Inflammatory macrophage treated with lipopolysaccharide for 1 hour (primary cell): ENCODE measurements at regions not wholly inside any gene's neighbourhood (a gene's known extent, or its start where the extent isn't known, plus 50 kb on each side); places are given as distances from the start of the nearest gene placed in this dataset.
"Not testable (repeated sequence)": the region's sequence is repeated elsewhere in the genome, so short reads cannot be mapped to it uniquely, and the experiment has no call there.

Experiments used
- DNase-seq, 2 donors: peaks; one replicate each; pipeline ENCODE4 v3.0.0-alpha.2; 2020 to 2022

- DNase-seq = no peak
Observed at GRCh38 chr11:44418456-44418830, 108.5 kb upstream of the ALX4 start.

DNA sequence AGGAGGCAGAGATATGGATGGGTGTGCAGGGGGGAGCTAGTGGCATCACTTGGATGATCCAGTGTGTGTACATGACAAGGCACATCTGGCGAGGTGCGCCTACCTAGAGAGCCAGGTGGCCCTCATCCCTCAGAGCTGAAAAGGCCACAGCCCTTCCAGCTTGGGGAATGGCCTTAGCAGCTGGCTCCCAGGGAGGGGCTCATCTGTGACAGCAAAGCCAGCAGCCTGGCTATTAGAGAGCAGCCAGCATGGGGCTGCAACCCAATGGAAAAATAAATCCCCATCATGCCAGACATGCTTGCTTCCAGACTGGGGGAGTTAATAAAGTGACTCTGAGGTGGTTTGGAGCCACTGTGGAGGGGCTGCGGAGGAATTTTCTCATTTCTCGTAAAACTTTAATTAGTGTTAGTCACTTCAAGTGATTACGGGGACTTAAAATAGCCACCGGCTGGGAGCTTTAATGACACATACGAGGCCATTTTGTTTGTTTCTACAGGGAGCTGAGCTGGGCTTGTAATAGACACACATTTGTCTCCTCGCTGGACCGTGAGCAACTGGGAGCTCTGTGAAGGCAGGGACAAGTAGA is 111.2 kb upstream of the ALX4 start:
- DNase-seq = no peak

- DNase-seq = no peak
Observed at GRCh38 chr11:44423289-44423688, 113.3 kb upstream of the ALX4 start.

DNA sequence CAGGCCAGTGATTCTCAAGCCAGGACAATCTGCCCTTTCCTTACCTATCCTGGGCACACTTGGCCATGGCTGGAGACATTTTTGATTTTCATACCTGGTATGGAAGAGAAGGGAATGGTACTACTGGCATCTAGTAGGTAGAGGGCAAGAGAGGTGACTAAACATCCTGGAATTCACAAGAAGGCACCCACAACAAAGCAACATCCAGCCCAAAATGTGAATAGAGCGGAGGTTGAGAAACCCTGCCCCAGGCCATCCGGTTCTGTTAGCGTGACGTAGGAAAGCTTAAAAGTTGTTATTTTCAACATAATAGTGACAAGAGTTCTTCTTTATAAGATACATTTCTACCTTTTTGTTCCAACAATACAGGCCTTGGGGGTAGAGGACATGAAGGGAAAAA is 114.9 kb upstream of the ALX4 start:
- no peak for DNase-seq

DNA sequence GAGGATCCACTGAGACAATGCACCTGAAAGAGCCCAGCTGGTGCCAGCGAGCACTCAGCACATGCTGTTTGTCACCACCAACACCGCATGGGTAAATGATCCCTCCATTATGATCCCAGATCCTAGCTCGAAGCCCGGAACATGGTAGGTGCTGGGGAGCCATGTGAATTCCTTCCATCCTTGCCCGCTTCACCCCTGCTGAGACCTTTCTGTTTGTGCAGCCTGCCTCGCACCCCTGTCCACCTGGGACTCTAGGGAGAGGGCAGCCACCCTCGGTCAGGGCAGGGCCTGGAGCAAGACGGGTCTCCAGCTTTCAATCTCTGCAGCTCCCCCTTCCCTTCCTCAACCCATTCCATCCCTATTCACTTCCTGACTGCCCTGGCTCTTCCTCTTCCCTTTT is 116.2 kb upstream of the ALX4 start:
- no peak for DNase-seq

DNA sequence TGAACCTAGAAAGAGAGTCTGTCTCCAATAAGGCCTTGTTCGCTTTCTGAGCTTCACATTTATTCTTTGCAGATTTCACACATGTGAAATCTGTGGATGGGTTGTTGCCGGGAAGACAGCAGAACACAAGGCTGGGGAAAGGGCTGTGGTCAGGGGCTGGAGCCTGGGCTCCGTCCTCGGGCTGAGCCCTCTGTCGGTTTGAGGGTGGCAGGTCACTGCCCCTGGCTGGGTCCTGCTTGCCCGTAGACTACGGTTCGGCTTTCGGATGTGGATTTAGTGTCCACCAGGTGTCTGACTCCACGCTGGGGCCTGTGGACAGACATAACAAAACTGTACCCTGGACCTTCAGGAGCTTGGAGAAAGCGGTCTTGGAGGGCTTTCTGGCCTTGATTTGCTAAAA is 117.0 kb upstream of the ALX4 start:
- no peak for DNase-seq

- no peak for DNase-seq
Observed at GRCh38 chr11:44427432-44427831, 117.5 kb upstream of the ALX4 start.

DNA sequence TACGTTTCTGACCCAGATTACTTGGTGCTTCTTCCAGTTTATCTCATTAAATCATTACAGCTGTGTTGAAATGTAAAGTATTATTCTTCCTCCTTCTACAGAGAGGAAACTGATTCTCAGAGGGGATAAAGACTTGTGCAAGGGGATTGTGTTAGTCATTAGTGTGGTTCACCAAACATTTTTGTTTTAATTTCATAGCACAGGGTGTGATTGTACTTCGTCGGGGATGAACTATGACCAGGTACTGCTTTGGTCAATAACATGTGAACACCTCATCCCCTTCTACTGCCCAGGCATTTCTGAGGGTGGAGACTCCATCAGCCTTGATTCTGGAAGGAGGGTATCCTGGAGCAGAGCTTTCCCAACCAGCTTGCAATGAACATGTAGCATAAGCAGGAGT is 120.2 kb upstream of the ALX4 start:
- no peak for DNase-seq

GRCh38 chr11:44434191-44434590 is 124.3 kb upstream of the ALX4 start:
- no peak for DNase-seq

DNA sequence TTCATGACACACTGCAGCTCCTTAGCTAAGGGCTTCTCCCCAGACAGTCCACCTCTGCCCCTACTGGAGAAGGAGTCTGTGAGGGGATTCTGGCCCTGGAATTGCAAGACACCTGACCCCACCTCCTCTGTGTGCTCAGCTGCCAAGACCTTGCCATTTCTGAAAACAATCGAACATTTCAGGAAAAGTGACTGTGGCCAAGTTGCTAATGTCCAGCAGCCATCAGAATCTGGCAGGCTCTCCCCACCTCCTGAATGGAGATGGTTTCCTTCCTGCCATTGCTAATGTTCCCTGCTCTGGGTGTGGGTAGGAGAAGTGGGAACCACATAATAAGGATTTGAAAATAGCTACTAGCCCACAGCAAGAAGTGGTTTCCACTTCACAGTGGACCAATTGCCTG is 127.2 kb upstream of the ALX4 start:
- no peak for DNase-seq

DNA sequence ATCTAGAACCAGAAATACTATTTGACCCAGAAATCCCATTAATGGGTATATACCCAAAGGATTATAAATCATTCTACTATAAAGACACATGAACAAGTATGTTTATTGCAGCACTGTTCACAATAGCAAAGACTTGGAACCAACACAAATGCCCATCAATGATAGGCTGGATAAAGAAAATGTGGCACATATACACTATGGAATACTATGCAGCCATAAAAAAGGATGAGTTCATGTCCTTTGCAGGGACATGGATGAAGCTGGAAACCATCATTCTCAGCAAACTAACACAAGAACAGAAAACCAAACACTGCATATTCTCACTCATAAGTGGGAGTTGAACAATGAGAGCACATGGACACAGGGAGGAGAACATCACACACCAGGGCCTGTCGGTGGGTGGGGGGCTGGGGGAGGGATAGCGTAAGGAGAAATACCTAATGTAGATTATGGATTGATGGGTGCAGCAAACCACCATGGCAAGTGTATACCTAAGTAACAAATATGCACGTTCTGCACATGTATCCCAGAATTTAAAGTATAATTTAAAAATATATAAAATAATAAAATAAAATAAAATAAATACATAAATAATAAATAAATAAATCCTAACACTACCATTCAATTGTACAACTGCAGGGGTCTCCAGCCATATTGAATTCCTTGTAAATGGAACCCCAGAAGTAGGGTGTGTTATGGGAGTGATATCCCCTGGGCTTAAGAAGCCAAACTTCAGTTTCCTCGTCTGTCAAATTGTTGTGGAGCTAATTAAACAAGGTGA is 122.4 kb upstream of the CD82 start:
- DNase-seq = not testable (repeated sequence)

DNA sequence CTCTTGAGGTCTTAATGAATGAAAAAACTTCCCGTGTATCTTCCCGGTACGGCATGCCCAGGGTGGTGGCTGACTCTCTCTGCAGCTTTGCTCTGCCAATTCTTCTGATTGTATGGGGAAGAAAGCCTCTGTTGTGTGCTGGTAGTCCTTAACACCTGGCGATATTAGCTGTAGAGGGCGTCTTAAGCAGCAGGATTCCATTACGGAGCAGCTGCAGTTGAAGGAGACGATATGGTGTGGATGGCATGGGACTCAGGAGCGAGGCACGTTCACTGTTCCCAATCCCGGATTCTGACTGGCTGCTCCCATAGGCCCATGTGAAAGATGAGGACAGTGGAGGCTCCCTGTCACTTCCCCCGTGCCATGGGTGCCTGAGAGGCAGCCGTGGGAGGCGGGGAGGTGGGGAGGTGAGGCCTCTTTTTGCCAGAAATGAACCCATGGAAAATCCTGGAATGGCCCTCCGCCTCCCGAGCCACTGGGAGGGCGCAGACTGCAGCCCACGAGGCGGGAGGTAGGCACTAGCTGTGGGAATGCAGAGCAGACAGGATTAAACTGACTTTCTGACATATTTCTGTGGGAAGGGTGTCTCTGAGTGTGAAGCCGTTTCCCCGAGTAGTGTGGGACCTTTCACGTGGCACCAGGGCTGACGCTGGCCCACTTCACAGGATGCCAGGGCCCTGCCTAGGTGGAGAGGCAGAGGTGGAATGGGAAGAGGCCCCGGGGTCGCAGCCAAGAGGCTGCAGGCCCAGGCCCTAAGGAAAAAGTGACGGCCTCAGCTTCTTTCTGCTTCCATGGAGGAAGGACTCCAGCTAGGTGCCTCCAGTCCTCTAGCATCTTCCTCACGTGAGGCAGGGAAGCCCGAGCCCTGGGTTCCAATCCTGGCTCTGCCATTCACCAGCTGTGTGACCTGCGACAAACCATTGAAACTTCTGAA is 121.4 kb upstream of the CD82 start:
- no peak for DNase-seq

GRCh38 chr11:44444770-44445321 is 120.6 kb upstream of the CD82 start:
- DNase-seq = no peak

DNA sequence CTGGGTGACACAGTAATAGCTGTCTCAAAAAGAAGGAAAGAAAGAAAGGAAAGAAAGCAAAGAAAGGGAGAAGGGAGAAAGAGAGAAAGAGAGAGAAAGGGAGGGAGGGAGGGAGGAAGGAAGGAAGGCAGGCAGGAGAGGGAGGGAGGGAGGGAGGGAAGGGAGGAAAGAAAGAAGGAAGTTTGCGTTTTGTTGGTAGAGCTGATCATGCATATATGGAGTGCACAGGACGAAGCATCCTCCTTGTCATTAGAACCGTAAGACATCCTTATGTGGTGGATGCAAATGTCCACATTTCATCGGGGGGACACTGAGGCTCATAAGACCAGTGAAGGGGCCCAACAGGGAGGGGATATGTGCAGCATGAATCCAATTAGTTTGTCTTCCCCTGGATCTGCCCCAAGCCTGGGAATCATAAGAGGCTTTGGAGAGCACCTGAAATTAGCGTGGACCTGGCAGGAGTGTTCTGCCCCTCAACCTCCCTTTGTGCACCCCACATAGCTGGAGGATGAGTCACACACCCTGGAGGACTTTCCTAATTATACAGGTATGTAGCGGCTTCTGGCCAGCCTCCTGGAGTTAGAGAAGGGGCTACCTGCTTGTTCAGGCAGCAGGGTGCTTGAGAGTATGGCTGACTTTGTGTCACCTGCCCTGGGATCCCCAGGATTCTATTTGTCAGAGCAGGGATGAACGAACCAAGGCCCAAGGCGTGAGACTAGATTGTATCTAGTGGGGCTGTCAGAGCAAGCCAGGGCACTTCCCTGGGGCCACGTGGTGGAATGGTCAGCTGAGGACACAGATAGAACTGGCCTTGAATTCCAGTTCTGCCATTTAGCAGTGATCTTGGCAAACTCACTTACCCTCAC is 119.7 kb upstream of the CD82 start:
- DNase-seq = no peak

- DNase-seq = no peak
Observed at GRCh38 chr11:44446366-44446762, 119.1 kb upstream of the CD82 start.

DNA sequence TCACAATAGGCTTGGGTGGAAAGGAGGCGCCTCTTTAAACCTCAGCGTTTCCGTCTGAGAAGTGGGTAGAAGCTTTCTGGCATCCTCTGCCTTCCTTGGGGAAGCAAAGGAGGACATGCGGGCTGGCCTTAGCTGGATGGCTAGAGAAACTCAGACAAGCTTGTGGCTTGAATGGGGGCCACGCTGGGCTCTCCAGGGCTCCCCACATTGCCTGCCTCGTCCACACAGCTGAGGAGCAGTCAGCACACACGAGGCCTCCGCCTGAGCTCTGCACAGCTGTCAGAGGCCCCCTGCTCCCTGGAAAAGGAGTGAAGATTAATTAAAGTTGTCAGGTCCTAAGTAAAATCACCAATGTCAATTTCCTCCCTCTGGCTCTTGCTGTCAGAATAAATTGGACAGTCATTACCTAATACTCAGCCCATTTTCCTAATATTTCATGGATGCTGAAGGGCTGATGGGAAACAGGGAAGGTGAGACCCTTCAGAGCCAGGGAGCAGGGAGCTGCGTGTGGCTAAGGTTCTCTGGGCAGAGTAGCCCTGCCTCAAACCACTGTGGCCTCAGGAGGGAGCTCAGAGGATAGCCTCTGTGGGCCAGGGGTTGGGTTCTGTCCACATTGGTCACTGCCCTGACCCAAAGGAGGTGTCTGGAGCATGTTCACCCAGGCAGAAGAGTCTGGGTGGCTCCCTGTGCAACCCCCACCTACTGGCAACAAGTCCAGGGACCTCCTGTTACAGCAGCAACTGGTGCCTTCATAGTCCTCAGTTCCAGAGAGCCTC is 118.3 kb upstream of the CD82 start:
- DNase-seq = no peak

DNA sequence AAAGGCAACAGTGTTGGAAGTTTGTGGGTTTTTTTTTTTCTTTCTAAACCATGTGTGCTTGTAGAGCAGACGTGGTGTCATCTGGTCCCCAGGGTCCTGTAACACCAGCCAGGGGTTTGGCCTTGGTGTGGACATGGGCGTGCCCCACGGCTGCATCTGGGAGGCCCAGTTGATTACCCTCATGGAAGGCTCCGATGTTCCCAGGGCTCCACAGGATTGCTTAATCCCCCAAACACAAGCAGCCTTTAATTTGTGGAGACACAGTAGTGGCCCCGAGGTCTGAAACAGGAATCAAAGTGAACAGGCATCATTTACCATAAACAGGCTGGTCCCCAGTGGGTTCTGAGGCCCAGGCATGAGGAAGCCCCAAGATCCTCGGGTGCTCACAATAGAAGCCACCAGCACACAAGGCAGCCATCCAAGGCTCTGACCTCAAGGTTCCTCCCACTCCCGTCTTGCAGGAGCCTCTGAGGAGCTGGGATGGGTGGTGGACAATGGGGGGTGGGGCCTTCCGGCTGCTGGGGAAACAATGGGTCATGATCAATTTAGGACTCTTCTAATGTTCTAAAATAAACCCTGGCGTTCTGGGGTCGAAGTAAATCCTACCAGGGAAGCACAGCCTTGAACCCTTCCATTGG is 115.0 kb upstream of the CD82 start:
- no peak for DNase-seq

DNA sequence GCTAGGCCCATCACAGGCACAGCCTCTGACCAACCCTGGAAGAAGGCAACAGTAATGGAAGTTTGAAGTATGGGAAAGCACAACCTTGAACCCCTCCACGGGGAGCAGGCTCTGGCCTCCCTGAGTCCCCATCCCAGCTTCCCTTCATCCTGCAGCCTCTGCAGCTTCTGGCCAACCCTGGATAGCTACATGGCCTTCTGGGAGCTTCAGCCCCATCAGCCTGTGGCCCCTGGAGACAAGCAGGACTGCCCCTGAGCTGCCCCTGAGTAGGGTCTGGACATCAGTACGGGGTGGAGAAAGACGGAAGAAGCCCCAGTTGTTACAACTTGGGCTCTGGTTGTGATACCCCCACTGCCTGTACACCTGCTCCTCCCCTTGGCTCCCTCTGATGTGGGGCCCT is 113.8 kb upstream of the CD82 start:
- DNase-seq = no peak

DNA sequence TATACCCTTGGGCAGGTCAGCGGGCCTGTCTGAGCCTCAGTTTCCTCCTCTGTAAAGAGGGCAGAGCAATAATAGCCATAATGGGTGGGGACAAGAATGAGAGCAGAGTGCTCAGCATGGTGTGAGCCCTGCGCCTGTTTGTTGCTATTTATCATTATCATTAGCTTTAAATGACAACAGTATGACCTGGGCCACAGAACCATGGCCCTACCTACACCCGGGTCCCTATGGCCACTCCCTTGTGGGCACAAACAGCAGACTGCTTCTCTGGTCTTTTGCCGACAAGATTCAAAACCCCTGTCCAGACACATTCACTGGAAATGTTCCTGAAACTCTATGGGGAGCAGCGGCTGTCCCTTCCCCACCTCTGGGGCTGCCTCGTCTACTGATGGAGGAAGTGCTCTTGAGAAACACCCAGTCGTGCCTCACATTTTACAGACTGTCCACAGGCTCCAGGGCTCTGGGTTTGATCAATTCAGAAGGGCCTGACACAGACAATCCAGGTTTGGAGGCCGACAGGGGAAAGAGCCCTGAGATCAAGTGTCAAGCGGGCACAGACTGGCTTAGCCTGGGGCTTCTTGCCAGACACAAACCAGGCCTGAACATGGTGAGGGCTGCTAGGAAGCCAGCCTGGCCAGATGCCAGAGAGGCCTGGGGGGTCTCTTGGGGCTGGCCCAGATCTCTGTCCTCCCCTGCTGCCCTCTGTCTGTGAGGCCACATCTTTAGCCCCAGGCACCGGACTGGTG is 112.5 kb upstream of the CD82 start:
- DNase-seq = no peak

GRCh38 chr11:44453871-44454270 is 111.6 kb upstream of the CD82 start:
- DNase-seq = no peak
